Tibial artery (tissue), 4 donors: ENCODE measurements at regions not wholly inside any gene's neighbourhood (a gene's known extent, or its start where the extent isn't known, plus 50 kb on each side); places are given as distances from the start of the nearest gene placed in this dataset.
"Not testable (repeated sequence)": the region's sequence is repeated elsewhere in the genome, so short reads cannot be mapped to it uniquely, and the experiment has no call there.

Experiments
- DNase-seq, 2 donors: peaks; one replicate each; pipeline ENCODE4 v3.0.0-alpha.2; 2019
- H3K27ac ChIP-seq, 2 donors: fragments of 200-600 bp; sonication (generic) in 1 of 2; 1 replicate in 1 of 2; 2 replicates in 1 of 2; pipeline ENCODE4 v1.5.1; 2018 to 2019; ENCODE audit warnings: mild to moderate bottlenecking in 1 of 2
- H3K27me3 ChIP-seq, 2 donors: fragments of 200-600 bp; sonication (generic) in 1 of 2; one replicate each; pipeline versions ENCODE4 v1.5.1 to v1.6.0; 2016 to 2019
- H3K36me3 ChIP-seq, 3 donors: fragments of 200-600 bp; sonication (generic) in 2 of 3; one replicate each; pipeline ENCODE4 v1.5.1; 2016 to 2019; ENCODE audit warnings: mild to moderate bottlenecking in 2 of 3
- H3K4me1 ChIP-seq, 4 donors: fragments of 200-600 bp; sonication (generic) in 2 of 4; 1 replicate in 3 of 4; 2 replicates in 1 of 4; pipeline ENCODE4 v1.5.1; 2016 to 2019
- H3K4me3 ChIP-seq, 2 donors: fragments of 200-600 bp; sonication (generic) in 1 of 2; 1 replicate in 1 of 2; 2 replicates in 1 of 2; pipeline ENCODE4 v1.5.1; 2018 to 2019; ENCODE audit warnings: mild to moderate bottlenecking in 2 of 2
- H3K9me3 ChIP-seq, 3 donors: fragments of 200-600 bp; sonication (generic) in 1 of 3; one replicate each; pipeline ENCODE4 v1.5.1; 2016 to 2019
- CTCF ChIP-seq, 2 experiments: fragments of 200-600 bp in 1 of 2; fragments of 450-650 bp in 1 of 2; IDR thresholded peaks; one replicate each; pipeline ENCODE4 v1.5.1; 2017 to 2019; ENCODE audit warnings: antibody characterized with exemption in 2 of 2, mild to moderate bottlenecking in 1 of 2, moderate library complexity in 1 of 2
- intact Hi-C: fragments of 100-400 bp; cut with DNase I; formaldehyde crosslinking; loops from one replicate; pipeline ENCODE4 v1.15.0; 2023; ENCODE audit warnings: low total_unique reads

GRCh38 chr5:17738446-17738845, 104.2 kb downstream of the TAF11L14 start:
- H3K9me3 ChIP-seq: no peaks in the 10 kb centered on the region
- H3K4me1 ChIP-seq: peaks cover 0 to 2% (median 0%) of the 10 kb centered on the region in 4 donors
- no peak for DNase-seq
- TF ChIP-seq CTCF (IDR thresholded peaks at IDR 0.05): no peak
- no peak overlapping the region for H3K4me3 ChIP-seq
- intact Hi-C loops: no loop called here
- H3K27ac ChIP-seq: no peak overlapping the region
- H3K27me3 ChIP-seq: no peaks in the 10 kb centered on the region
- no peaks in the 10 kb centered on the region for H3K36me3 ChIP-seq

GRCh38 chr5:17743580-17744435, 109.5 kb downstream of the TAF11L14 start:
- Histone ChIP-seq H3K27ac (no peak overlapping the region), H3K4me1 (peaks cover 0 to 10% (median 0%) of the 10 kb centered on the region in 4 donors), H3K4me3 (no peak overlapping the region)

GRCh38 chr5:17748201-17748600, 113.9 kb downstream of the TAF11L14 start:
- H3K27ac ChIP-seq: no peak overlapping the region
- H3K9me3 ChIP-seq: no peaks in the 10 kb centered on the region
- no peaks in the 10 kb centered on the region for H3K36me3 ChIP-seq
- no peak for TF ChIP-seq CTCF (IDR thresholded peaks at IDR 0.05)
- intact Hi-C loops: no loop called here
- no peak overlapping the region for H3K4me3 ChIP-seq
- H3K27me3 ChIP-seq: no peaks in the 10 kb centered on the region
- DNase-seq: no peak
- peaks cover 0 to 10% (median 0%) of the 10 kb centered on the region in 4 donors for H3K4me1 ChIP-seq

More at GRCh38 chr5:17743580-17744435, 109.5 kb downstream of the TAF11L14 start:
- TF ChIP-seq CTCF (IDR thresholded peaks at IDR 0.05): no peak
- Histone ChIP-seq H3K27me3 (no peaks in the 10 kb centered on the region), H3K9me3 (no peaks in the 10 kb centered on the region), H3K36me3 (no peaks in the 10 kb centered on the region)
- intact Hi-C loops: no loop called here
- no peak for DNase-seq

- H3K4me1 ChIP-seq: peaks cover 0 to 3% (median 0%) of the 10 kb centered on the region in 4 donors
- H3K27me3 ChIP-seq: no peaks in the 10 kb centered on the region
These were observed 114.7 kb downstream of the TAF11L14 start for GRCh38 chr5:17748941-17749340.

GRCh38 chr5:17755406-17755805, 121.1 kb downstream of the TAF11L14 start:
- H3K27ac ChIP-seq, H3K27me3 ChIP-seq, H3K4me3 ChIP-seq, H3K36me3 ChIP-seq, H3K4me1 ChIP-seq, intact Hi-C loops, H3K9me3 ChIP-seq, DNase-seq: not testable (repeated sequence)

More at GRCh38 chr5:17748941-17749340, 114.7 kb downstream of the TAF11L14 start:
- H3K27ac ChIP-seq: no peak overlapping the region
- intact Hi-C loops: no loop called here
- TF ChIP-seq CTCF (IDR thresholded peaks at IDR 0.05): no peak
- H3K36me3 ChIP-seq: no peaks in the 10 kb centered on the region
- DNase-seq: no peak
- no peaks in the 10 kb centered on the region for H3K9me3 ChIP-seq
- no peak overlapping the region for H3K4me3 ChIP-seq

- no peak overlapping the region for H3K27ac ChIP-seq
- intact Hi-C loops: no loop called here
- H3K9me3 ChIP-seq: no peaks in the 10 kb centered on the region
- H3K27me3 ChIP-seq: no peaks in the 10 kb centered on the region
- DNase-seq: no peak
- H3K36me3 ChIP-seq: no peaks in the 10 kb centered on the region
- H3K4me3 ChIP-seq: no peak overlapping the region
- TF ChIP-seq CTCF (IDR thresholded peaks at IDR 0.05): no peak
- no peaks in the 10 kb centered on the region for H3K4me1 ChIP-seq
These were observed 127.1 kb downstream of the TAF11L14 start for GRCh38 chr5:17761326-17761725.
